Endothelial cell of umbilical vein (primary cell): ENCODE measurements at regions not wholly inside any gene's neighbourhood (a gene's known extent, or its start where the extent isn't known, plus 50 kb on each side); places are given as distances from the start of the nearest gene placed in this dataset.

Source experiments
- MYC ChIP-seq: IDR thresholded peaks from one replicate; pipeline ENCODE4 v1.6.1; 2011; ENCODE audit warnings: mild to moderate bottlenecking, low read depth, low read length
- POLR2AphosphoS5 ChIP-seq: IDR thresholded peaks from 2 replicates; pipeline ENCODE4 v1.6.1; 2012; ENCODE audit warnings: low read depth, mild to moderate bottlenecking, control low read depth, low read length, moderate library complexity; ENCODE audit not compliant: insufficient read depth
- TF ChIP-seq, protein P1 (sequence below), 2 donors: IDR thresholded peaks; 1 replicate in 1 of 2; 2 replicates in 1 of 2; pipeline ENCODE4 v1.5.1; 2011; ENCODE audit warnings: low read length in 2 of 2, mild to moderate bottlenecking in 2 of 2, moderate library complexity in 2 of 2, control low read depth in 1 of 2, inconsistent platforms in 1 of 2, low read depth in 1 of 2; ENCODE audit not compliant: insufficient read depth in 1 of 2; ENCODE audit errors: extremely low read depth in 1 of 2
- TF ChIP-seq, protein P2 (sequence below): IDR thresholded peaks from 2 replicates; pipeline ENCODE4 v1.6.1; 2011; ENCODE audit not compliant: insufficient read depth, insufficient read length

DNA sequence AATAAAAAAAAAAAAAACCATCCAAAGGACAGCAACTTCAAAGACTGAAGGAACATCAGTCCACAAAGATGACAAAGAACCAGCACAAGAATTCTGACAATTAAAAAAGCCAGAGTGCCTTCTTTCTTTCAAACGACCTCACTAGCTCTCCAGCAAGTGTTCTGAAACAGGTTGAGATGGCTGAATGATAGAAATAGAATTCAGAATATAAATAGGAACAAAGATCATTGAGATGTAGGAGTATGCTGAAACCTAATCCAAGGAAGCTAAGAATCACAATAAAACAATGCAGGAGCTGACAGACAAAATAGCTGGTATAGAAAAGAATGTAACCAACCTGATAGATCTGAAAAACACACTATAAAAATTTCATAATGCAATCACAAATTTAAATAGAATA lies 218.2 kb downstream of the GIPC2 start:
- TF ChIP-seq POLR2AphosphoS5 (no peak), MYC (no peak)
- TF ChIP-seq, protein P1, sequence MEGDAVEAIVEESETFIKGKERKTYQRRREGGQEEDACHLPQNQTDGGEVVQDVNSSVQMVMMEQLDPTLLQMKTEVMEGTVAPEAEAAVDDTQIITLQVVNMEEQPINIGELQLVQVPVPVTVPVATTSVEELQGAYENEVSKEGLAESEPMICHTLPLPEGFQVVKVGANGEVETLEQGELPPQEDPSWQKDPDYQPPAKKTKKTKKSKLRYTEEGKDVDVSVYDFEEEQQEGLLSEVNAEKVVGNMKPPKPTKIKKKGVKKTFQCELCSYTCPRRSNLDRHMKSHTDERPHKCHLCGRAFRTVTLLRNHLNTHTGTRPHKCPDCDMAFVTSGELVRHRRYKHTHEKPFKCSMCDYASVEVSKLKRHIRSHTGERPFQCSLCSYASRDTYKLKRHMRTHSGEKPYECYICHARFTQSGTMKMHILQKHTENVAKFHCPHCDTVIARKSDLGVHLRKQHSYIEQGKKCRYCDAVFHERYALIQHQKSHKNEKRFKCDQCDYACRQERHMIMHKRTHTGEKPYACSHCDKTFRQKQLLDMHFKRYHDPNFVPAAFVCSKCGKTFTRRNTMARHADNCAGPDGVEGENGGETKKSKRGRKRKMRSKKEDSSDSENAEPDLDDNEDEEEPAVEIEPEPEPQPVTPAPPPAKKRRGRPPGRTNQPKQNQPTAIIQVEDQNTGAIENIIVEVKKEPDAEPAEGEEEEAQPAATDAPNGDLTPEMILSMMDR (IDR thresholded peaks at IDR 0.05; ENCODE audit: extremely low read depth in 1 of 2, insufficient read depth in 1 of 2, low read depth in 1 of 2, low read length in 2 of 2): no peak
- TF ChIP-seq, protein P2, sequence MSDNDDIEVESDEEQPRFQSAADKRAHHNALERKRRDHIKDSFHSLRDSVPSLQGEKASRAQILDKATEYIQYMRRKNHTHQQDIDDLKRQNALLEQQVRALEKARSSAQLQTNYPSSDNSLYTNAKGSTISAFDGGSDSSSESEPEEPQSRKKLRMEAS: no peak
